Mucosa of descending colon (tissue), 3 donors: ENCODE measurements at regions not wholly inside any gene's neighbourhood (a gene's known extent, or its start where the extent isn't known, plus 50 kb on each side); places are given as distances from the start of the nearest gene placed in this dataset.

Experiments used
- ATAC-seq: fragments of 200-7000 bp; cut with Tn5 transposase; one replicate; pipeline ENCODE4 v1.9.1; 2020; ENCODE audit warnings: mild to moderate bottlenecking, moderate library complexity
- DNase-seq, 3 donors: peaks; one replicate each; pipeline ENCODE4 v3.0.0-alpha.2; 2020
- H3K36me3 ChIP-seq: fragments of 200-600 bp; one replicate; pipeline ENCODE4 v1.8.0; 2021; ENCODE audit warnings: low read depth, mild to moderate bottlenecking
- H3K4me1 ChIP-seq: fragments of 200-600 bp; one replicate; pipeline ENCODE4 v1.8.0; 2021; ENCODE audit warnings: low read depth, mild to moderate bottlenecking
- H3K4me3 ChIP-seq: fragments of 200-600 bp; one replicate; pipeline ENCODE4 v1.8.0; 2021; ENCODE audit warnings: mild to moderate bottlenecking
- H3K9me3 ChIP-seq: fragments of 200-600 bp; one replicate; pipeline ENCODE4 v1.8.0; 2021; ENCODE audit warnings: mild to moderate bottlenecking
- CTCF ChIP-seq: fragments of 200-600 bp; IDR thresholded peaks from one replicate; pipeline ENCODE4 v1.8.0; 2022; ENCODE audit warnings: antibody characterized with exemption, mild to moderate bottlenecking
- intact Hi-C, 2 donors: fragments of 100-400 bp; cut with DNase I in 1 of 2; cut with micrococcal nuclease in 1 of 2; formaldehyde crosslinking; loops; one replicate each; pipeline versions ENCODE4 v1.11.0 to v1.11.1; 2022; cut with DNase I, micrococcal nuclease
- donor health status: DM: no; HTN: no; CAD: no; lungs with moderate emphysema.
- donor health status: DM: no; HTN: no; CAD: no.
- donor health status: DM: no; HTN: yes; CAD: no.

GRCh38 chr4:140316799-140317198, 56.6 kb upstream of the SCOC start:
- Histone ChIP-seq H3K4me1 (no peaks in the 10 kb centered on the region), H3K36me3 (no peaks in the 10 kb centered on the region), H3K9me3 (no peaks in the 10 kb centered on the region), H3K4me3 (no peak overlapping the region)
- TF ChIP-seq CTCF = no peak
- intact Hi-C loops = no loop called here
- no peak for DNase-seq
- ATAC-seq = no peak

- ATAC-seq (no peak), DNase-seq (no peak)
- Histone ChIP-seq H3K4me3 (no peak overlapping the region), H3K9me3 (no peaks in the 10 kb centered on the region), H3K4me1 (no peaks in the 10 kb centered on the region), H3K36me3 (no peaks in the 10 kb centered on the region)
- intact Hi-C loops = no loop called here
- TF ChIP-seq CTCF = no peak
Measured at GRCh38 chr4:140315970-140316369, 57.5 kb upstream of the SCOC start.

GRCh38 chr4:140315438-140315837, 58.0 kb upstream of the SCOC start:
- Histone ChIP-seq H3K4me1 (no peaks in the 10 kb centered on the region), H3K4me3 (no peak overlapping the region), H3K36me3 (no peaks in the 10 kb centered on the region), H3K9me3 (no peaks in the 10 kb centered on the region)
- intact Hi-C loops = no loop called here
- DNase-seq = no peak
- no peak for ATAC-seq
- TF ChIP-seq CTCF = no peak

GRCh38 chr4:140315019-140315418, 58.4 kb upstream of the SCOC start:
- intact Hi-C loops = no loop called here
- Histone ChIP-seq H3K9me3 (no peaks in the 10 kb centered on the region), H3K36me3 (no peaks in the 10 kb centered on the region), H3K4me3 (no peak overlapping the region), H3K4me1 (no peaks in the 10 kb centered on the region)
- no peak for TF ChIP-seq CTCF
- DNase-seq (no peak), ATAC-seq (no peak)

GRCh38 chr4:140312100-140312499, 61.3 kb upstream of the SCOC start:
- ATAC-seq (no peak), DNase-seq (no peak)
- Histone ChIP-seq H3K9me3 (no peaks in the 10 kb centered on the region), H3K36me3 (no peaks in the 10 kb centered on the region), H3K4me3 (no peak overlapping the region), H3K4me1 (no peaks in the 10 kb centered on the region)
- no peak for TF ChIP-seq CTCF
- intact Hi-C loops = no loop called here

- intact Hi-C loops = no loop called here
- DNase-seq = no peak
- no peak overlapping the region for H3K4me3 ChIP-seq
- no peak for TF ChIP-seq CTCF
- no peak for ATAC-seq
- no peaks in the 10 kb centered on the region for H3K9me3 ChIP-seq
- H3K36me3 ChIP-seq = no peaks in the 10 kb centered on the region
- no peaks in the 10 kb centered on the region for H3K4me1 ChIP-seq
Measured at GRCh38 chr4:140311257-140311835, 62.1 kb upstream of the SCOC start.
